Stimulated activated CD4-positive, alpha-beta T cell treated with anti-CD3 and anti-CD28 coated beads, Interleukin-4, amount 100 ng/mL, for 4 hours (primary cell): ENCODE measurements at regions not wholly inside any gene's neighbourhood (a gene's known extent, or its start where the extent isn't known, plus 50 kb on each side); places are given as distances from the start of the nearest gene placed in this dataset.

Experiments
- DNase-seq, 2 experiments: peaks; one replicate each; pipeline ENCODE4 v3.0.0-alpha.2; 2020

- DNase-seq: no peak
These were observed 117.7 kb downstream of the GAS1 start for GRCh38 chr9:86829496-86830046.

GRCh38 chr9:86828631-86829030, 118.7 kb downstream of the GAS1 start:
- no peak for DNase-seq

- no peak for DNase-seq
These were observed 119.4 kb downstream of the GAS1 start for GRCh38 chr9:86827893-86828292.

- DNase-seq: no peak
These were observed 122.0 kb downstream of the GAS1 start for GRCh38 chr9:86825299-86825698.

GRCh38 chr9:86822006-86822801, 125.1 kb downstream of the GAS1 start:
- no peak for DNase-seq

- no peak for DNase-seq
These were observed 126.1 kb downstream of the GAS1 start for GRCh38 chr9:86821006-86821845.

GRCh38 chr9:86819552-86819951, 127.8 kb downstream of the GAS1 start:
- no peak for DNase-seq

GRCh38 chr9:86818636-86819035, 128.7 kb downstream of the GAS1 start:
- no peak for DNase-seq

- no peak for DNase-seq
These were observed 130.4 kb downstream of the GAS1 start for GRCh38 chr9:86816868-86817267.

- no peak for DNase-seq
These were observed 130.9 kb downstream of the GAS1 start for GRCh38 chr9:86816366-86816765.

GRCh38 chr9:86812616-86813015, 134.7 kb downstream of the GAS1 start:
- DNase-seq: no peak

- DNase-seq: no peak
These were observed 137.4 kb downstream of the GAS1 start for GRCh38 chr9:86809759-86810367.

GRCh38 chr9:86809151-86809550, 138.2 kb downstream of the GAS1 start:
- no peak for DNase-seq

- no peak for DNase-seq
These were observed 139.8 kb downstream of the GAS1 start for GRCh38 chr9:86807367-86807976.

- DNase-seq: no peak
These were observed 143.3 kb downstream of the GAS1 start for GRCh38 chr9:86804011-86804410.

- no peak for DNase-seq
These were observed 144.2 kb downstream of the GAS1 start for GRCh38 chr9:86802900-86803673.

- DNase-seq: no peak
These were observed 146.1 kb downstream of the GAS1 start for GRCh38 chr9:86801246-86801645.

GRCh38 chr9:86800681-86801080, 146.6 kb downstream of the GAS1 start:
- DNase-seq: no peak

- DNase-seq: no peak
These were observed 148.3 kb downstream of the GAS1 start for GRCh38 chr9:86798966-86799365.

GRCh38 chr9:86796666-86797065, 150.6 kb downstream of the GAS1 start:
- no peak for DNase-seq

GRCh38 chr9:86795823-86796553, 151.3 kb downstream of the GAS1 start:
- DNase-seq: no peak
